ENCODE measurements at regions not wholly inside any gene's neighbourhood (a gene's known extent, or its start where the extent isn't known, plus 50 kb on each side); places are given as distances from the start of the nearest gene placed in this dataset.
"Not testable (repeated sequence)": the region's sequence is repeated elsewhere in the genome, so short reads cannot be mapped to it uniquely, and the experiment has no call there.

DNA sequence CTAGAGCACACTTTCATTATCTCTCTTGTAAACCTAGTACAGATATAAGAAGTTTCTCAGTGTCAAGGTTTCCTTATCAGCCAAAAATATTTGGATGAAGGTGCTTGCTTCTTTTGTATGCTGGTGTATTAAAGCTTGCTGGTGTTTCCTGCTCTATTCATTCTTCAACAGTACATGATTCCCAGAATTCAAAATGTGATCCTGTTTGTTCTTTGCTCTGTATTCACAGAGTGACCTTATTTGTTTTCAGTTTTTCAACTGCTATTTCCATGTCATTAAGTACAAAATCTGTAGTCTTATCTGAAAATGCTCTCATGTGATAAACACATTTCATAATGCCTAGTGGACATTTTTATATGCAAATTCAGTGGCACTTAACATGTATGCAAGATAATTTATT lies 1185.8 kb downstream of the SUCLG1 start:
- ATAC-seq (ENCODE audit: low FRiP score): no peak

DNA sequence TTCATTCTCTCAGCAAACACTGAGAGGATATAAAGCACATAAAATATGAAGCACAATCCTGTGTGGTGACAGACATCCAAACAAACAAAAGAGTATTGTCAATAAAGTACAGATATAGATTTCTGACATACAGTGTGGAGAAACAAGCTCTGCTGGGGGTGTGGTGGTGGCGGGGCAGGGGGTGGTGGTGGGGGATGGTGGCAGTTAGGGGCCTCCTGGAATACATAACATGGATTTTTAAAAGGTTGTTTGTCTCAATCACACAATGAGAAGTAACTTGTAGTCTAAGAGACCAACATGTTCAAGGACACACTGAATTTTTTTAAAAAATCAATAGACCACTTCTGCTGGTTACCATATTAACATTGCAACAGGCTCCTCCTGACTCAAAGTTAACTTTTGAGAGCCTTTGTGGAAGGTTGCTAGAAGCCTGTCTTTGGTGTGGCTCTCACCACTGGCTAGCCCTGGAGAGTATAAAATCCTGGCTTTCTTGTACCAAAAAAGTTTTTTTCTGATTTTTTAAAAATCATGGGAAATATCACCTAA lies 1197.4 kb downstream of the SUCLG1 start:
- TF ChIP-seq, protein P1, sequence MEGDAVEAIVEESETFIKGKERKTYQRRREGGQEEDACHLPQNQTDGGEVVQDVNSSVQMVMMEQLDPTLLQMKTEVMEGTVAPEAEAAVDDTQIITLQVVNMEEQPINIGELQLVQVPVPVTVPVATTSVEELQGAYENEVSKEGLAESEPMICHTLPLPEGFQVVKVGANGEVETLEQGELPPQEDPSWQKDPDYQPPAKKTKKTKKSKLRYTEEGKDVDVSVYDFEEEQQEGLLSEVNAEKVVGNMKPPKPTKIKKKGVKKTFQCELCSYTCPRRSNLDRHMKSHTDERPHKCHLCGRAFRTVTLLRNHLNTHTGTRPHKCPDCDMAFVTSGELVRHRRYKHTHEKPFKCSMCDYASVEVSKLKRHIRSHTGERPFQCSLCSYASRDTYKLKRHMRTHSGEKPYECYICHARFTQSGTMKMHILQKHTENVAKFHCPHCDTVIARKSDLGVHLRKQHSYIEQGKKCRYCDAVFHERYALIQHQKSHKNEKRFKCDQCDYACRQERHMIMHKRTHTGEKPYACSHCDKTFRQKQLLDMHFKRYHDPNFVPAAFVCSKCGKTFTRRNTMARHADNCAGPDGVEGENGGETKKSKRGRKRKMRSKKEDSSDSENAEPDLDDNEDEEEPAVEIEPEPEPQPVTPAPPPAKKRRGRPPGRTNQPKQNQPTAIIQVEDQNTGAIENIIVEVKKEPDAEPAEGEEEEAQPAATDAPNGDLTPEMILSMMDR (IDR thresholded peaks at IDR 0.05): no peak
- no peak for ATAC-seq (ENCODE audit: low FRiP score)
- no peak for DNase-seq (ENCODE audit: low spot score)

More for the DNA sequence above, 1185.8 kb downstream of the SUCLG1 start:
- TF ChIP-seq, protein P1 (IDR thresholded peaks at IDR 0.05): no peak
- no peak for DNase-seq (ENCODE audit: low spot score)

DNA sequence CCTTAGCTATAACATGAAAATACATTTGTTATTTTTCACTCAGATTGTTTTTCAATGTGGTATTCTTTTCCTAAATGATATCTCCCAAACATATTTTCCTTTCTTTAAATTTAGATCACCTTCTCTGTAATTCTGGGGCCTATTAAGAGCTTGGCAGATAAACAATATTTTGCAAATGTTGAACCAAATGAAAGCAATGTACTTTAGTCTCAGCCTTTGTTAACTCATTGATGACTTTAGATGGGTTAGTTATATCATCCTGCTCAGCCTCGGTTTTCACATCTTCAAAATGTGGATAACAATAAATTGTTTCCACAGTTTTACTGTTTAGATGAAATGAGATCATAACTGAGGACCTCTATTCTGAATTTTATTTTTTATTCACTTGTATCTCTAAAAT lies 1205.2 kb downstream of the SUCLG1 start:
- TF ChIP-seq, protein P1 (IDR thresholded peaks at IDR 0.05): no peak
- DNase-seq (ENCODE audit: low spot score) (no peak), ATAC-seq (ENCODE audit: low FRiP score) (no peak)

DNA sequence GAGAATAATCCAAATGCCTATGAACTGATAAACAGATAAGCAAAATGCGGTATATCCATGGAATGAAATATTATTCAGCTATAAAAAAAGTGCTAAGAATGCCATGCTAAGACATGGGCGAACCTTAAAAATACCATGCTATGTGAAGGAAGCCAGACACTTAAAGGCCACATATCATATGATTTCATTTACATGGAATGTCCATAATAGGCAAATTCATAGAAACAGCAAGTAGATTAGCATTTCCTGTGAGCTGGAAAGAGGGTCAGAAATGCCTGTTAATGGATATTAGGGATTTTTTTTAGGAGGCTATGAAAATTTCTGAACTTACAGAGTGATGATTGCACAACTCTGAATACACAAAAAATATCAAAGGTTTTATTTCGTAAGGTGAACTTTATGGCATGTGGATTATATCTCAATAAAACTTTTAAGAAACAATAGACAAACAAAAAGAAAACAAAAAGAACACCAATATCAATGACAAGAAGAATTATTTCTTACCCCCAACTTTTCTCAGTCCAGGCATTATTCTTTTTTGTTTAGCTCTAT lies 1207.7 kb downstream of the SUCLG1 start:
- ATAC-seq (ENCODE audit: low FRiP score): no peak
- DNase-seq (ENCODE audit: low spot score): no peak

DNA sequence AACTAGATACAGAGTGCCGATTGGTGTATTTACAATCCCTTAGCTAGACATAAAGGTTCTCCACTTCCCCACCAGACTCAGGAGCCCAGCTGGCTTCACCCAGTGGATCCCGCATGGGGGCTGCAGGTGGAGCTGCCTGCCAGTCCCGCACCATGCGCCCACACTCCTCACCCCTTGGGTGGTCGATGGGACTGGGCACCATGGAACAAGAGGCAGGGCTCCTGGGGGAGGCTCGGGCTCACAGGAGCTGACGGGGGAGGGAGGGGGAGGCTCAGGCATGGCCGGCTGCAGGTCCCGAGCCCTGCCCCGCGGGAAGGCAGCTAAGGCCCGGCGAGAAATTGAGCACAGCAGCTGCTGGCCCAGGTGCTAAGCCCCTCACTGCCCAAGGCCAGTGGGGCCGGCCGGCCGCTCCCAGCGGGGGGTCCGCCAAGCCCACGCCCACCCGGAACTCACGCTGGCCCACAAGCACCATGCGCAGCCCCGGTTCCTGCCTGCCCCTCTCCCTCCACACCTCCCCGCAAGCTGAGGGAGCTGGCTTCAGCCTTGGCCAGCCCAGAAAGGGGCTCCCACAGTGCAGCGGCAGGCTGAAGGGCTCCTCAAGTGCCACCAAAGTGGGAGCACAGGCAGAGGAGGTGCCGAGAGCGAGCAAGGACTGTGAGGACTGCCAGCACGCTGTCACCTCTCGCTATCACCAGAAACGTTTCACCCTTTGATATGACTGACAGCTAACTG lies 1213.1 kb downstream of the SUCLG1 start:
- not testable (repeated sequence) for DNase-seq (ENCODE audit: low spot score); ATAC-seq (ENCODE audit: low FRiP score)

More for the DNA sequence above, 1207.7 kb downstream of the SUCLG1 start:
- TF ChIP-seq, protein P1 (IDR thresholded peaks at IDR 0.05): no peak

DNA sequence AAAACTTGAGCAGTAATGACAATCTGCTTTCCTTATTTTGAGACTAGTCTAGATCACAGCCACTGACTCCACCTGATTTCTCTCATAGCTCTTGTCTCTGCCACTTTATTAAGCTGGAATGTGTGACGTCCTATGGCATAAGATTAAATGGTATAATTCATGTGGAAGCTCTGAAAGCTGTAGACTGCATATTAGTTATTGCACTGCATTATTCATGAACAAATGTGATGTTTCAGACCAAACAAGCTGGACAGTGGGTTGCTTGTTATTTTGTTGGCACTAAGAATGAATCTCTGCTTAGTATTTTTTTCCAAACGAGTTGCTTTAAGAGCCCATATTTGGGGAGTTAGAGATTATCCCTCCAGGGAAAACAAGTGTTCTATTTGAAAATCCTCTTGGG lies 1218.5 kb downstream of the SUCLG1 start:
- TF ChIP-seq, protein P1 (IDR thresholded peaks at IDR 0.05): no peak
- ATAC-seq (ENCODE audit: low FRiP score) (no peak), DNase-seq (ENCODE audit: low spot score) (no peak)

DNA sequence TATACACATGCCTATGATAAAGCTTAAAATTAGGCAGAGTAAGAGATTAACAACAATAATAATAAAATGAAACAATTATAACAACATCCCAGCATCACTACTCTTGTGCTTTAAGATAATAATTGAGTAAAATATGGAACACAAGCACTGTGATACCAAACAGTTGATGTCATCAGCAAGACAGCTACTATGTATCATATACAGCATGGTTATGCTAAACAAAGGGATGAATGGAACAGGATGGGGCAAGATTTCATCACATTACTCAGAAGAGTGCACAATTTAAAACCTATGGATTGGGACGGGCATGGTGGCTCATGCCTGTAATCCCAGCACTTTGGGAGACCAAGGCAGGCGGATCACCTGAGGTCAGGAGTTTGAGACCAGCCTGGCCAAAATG lies 1221.0 kb downstream of the SUCLG1 start:
- ATAC-seq (ENCODE audit: low FRiP score) (no peak), DNase-seq (ENCODE audit: low spot score) (no peak)
- TF ChIP-seq, protein P1 (IDR thresholded peaks at IDR 0.05): no peak

All from omental fat pad (tissue), 3 donors.